ENCODE measurements at regions not wholly inside any gene's neighbourhood (a gene's known extent, or its start where the extent isn't known, plus 50 kb on each side); places are given as distances from the start of the nearest gene placed in this dataset.

- TF ChIP-seq POLR2AphosphoS5 (IDR thresholded peaks at IDR 0.05; ENCODE audit: low read depth, low read length) (no peak), SRF (IDR thresholded peaks at IDR 0.05; ENCODE audit: low read depth) (no peak), MAX (IDR thresholded peaks at IDR 0.05) (no peak), SIN3A (IDR thresholded peaks at IDR 0.05; ENCODE audit: low read depth) (no peak), RAD21 (IDR thresholded peaks at IDR 0.05; ENCODE audit: low read depth) (no peak), EZH2 (IDR thresholded peaks at IDR 0.05) (no peak), FOSL1 (IDR thresholded peaks at IDR 0.05; ENCODE audit: low read depth) (no peak), TCF7L2 (IDR thresholded peaks at IDR 0.05; ENCODE audit: borderline replicate concordance, extremely low read depth, insufficient read depth, insufficient read length) (no peak), ZBTB33 (IDR thresholded peaks at IDR 0.05; ENCODE audit: extremely low read depth, insufficient replicate concordance, low read length) (no peak), YY1 (IDR thresholded peaks at IDR 0.05; ENCODE audit: extremely low read depth, insufficient replicate concordance, low read depth, low read length) (no peak)
Measured at GRCh38 chr18:22505141-22505591, 87.5 kb upstream of the CTAGE1 start (continued).

GRCh38 chr18:22507055-22507454 is 89.3 kb upstream of the CTAGE1 start:
- POLR2A ChIA-PET: no interaction called here
- no peaks in the 10 kb centered on the region for H3K4me1 ChIP-seq (ENCODE audit: control insufficient read depth in 1 of 2, insufficient read depth in 2 of 2, low read length in 2 of 2)
- H3K9ac ChIP-seq (ENCODE audit: low read length): no peak overlapping the region
- RAD21 ChIA-PET (ENCODE audit: low non-redundant PET in 1 of 2, low total read pairs in 2 of 2, uncharacterized antibody in 2 of 2, unreplicated experiment in 2 of 2): no interaction called here
- H3K27ac ChIP-seq (ENCODE audit: low read depth, low read length): no peak overlapping the region
- no peak overlapping the region for H3K4me3 ChIP-seq (replicated peaks in 1 of 2; ENCODE audit: low read depth in 1 of 2, low read length in 2 of 2)
- H3K36me3 ChIP-seq (ENCODE audit: control insufficient read depth in 1 of 2, insufficient read depth in 2 of 2, low read length in 2 of 2): no peaks in the 10 kb centered on the region
- no peak overlapping the region for H2AFZ ChIP-seq (ENCODE audit: low read depth, low read length, poor library complexity, severe bottlenecking)
- no peaks in the 10 kb centered on the region for H3K27me3 ChIP-seq (ENCODE audit: insufficient read depth, low read length)
- no peaks in the 10 kb centered on the region for H4K20me1 ChIP-seq (ENCODE audit: insufficient read depth)
- H3K9me2 ChIP-seq (ENCODE audit: insufficient read depth): no peaks in the 10 kb centered on the region
- H3K4me2 ChIP-seq (ENCODE audit: low read length): no peak overlapping the region
- CTCF ChIA-PET: no interaction called here
- H3K79me2 ChIP-seq (ENCODE audit: insufficient read depth, low read length): no peaks in the 10 kb centered on the region
- BruUV-seq (replicated peaks): no TSS peak
- ATAC-seq: no peak
- intact Hi-C loops (cut with micrococcal nuclease): no loop called here
- no peak for DNase-seq (ENCODE audit: low read depth, low spot score)
- no peak for TF ChIP-seq REST (IDR thresholded peaks at IDR 0.05; ENCODE audit: low read depth)
- no peak for TF ChIP-seq SP1 (IDR thresholded peaks at IDR 0.05; ENCODE audit: low read depth)
- TF ChIP-seq YY1 (IDR thresholded peaks at IDR 0.05; ENCODE audit: extremely low read depth, insufficient replicate concordance, low read depth, low read length): no peak
- H3K9me3 ChIP-seq (ENCODE audit: control insufficient read depth in 1 of 2, insufficient read depth in 1 of 2, low read depth in 1 of 2, low read length in 2 of 2): no peaks in the 10 kb centered on the region

Measured in HCT116 (cell line).